HepG2 (cell line): ENCODE measurements at regions not wholly inside any gene's neighbourhood (a gene's known extent, or its start where the extent isn't known, plus 50 kb on each side); places are given as distances from the start of the nearest gene placed in this dataset.
A peak's percentile ranks its signal among the peaks of the same experiment; 100 is the strongest.

ENCODE experiments used
- ATAC-seq: fragments of 200-7000 bp; cut with Tn5 transposase; 3 replicates; pipeline ENCODE4 v1.9.1; 2020; ENCODE audit warnings: mild to moderate bottlenecking, moderate library complexity
- BruUV-seq: library from RNA; stranded (reverse); fragments of 400-500 nt; replicated peaks from 2 replicates; lab custom pipeline; 2021; lab: Mats Ljungman, UMichigan
- CTCF ChIA-PET: fragments of 300-600 bp; formaldehyde crosslinking; extraction: SDS; loops from one replicate; lab custom pipeline; 2021; ENCODE audit warnings: low total read pairs, inconsistent platforms, low intra/inter-chr PET ratio; lab: Yijun Ruan, JAX
- POLR2A ChIA-PET: fragments of 350-600 bp; sonication (Branson Sonifier 250); formaldehyde crosslinking; loops from one replicate; lab custom pipeline; 2020; ENCODE audit warnings: antibody characterized with exemption, inconsistent platforms; lab: Yijun Ruan, JAX
- DNase-seq: peaks from one replicate; pipeline ENCODE4 v3.0.0-alpha.2; 2015; ENCODE audit warnings: low spot score
- FAIRE-seq: peaks from 3 replicates; lab custom pipeline; 2011; peaks lifted over from hg19 to GRCh38; lab: Jason Lieb, UNC
- H2AFZ ChIP-seq: one replicate; pipeline ENCODE4 v1.6.1; 2011; ENCODE audit warnings: low read length, inconsistent platforms
- H3K27ac ChIP-seq: fragments of 300-600 bp; 3 replicates; pipeline ENCODE4 v1.8.0; 2011; ENCODE audit warnings: mixed run types, mild to moderate bottlenecking, mixed read lengths, low read length, inconsistent platforms; ENCODE audit not compliant: insufficient read depth; ENCODE audit errors: extremely low read length
- H3K27me3 ChIP-seq, 2 experiments: fragments of 200-600 bp in 1 of 2; 2 replicates in 1 of 2; 3 replicates in 1 of 2; pipeline versions ENCODE4 v1.6.0 to v1.8.0; 2011; ENCODE audit warnings: low read length in 2 of 2, mild to moderate bottlenecking in 2 of 2, moderate library complexity in 2 of 2, inconsistent platforms in 1 of 2; ENCODE audit not compliant: insufficient read depth in 2 of 2, control insufficient read depth in 1 of 2
- H3K36me3 ChIP-seq, 2 experiments: fragments of 200-600 bp in 1 of 2; replicated peaks in 1 of 2; 2 replicates in 1 of 2; 3 replicates in 1 of 2; pipeline versions ENCODE4 v1.5.1 to v1.8.0; 2011; ENCODE audit warnings: low read length in 2 of 2, inconsistent platforms in 1 of 2; ENCODE audit not compliant: insufficient read depth in 2 of 2, control insufficient read depth in 1 of 2
- H3K4me1 ChIP-seq: 2 replicates; pipeline ENCODE4 v1.5.1; 2012; ENCODE audit warnings: low read length, inconsistent platforms; ENCODE audit not compliant: insufficient read depth
- H3K4me2 ChIP-seq: 2 replicates; pipeline ENCODE4 v1.6.0; 2011; ENCODE audit warnings: low read depth, low read length, inconsistent platforms
- H3K4me3 ChIP-seq, 3 experiments: fragments of 200-600 bp in 1 of 3; sonication (generic), shearing (Covaris generic) in 1 of 3; replicated peaks in 1 of 3; 2 replicates each; pipeline ENCODE4 v1.5.1; 2011 to 2016; ENCODE audit warnings: low read length in 3 of 3, inconsistent platforms in 2 of 3, low read depth in 2 of 3, mild to moderate bottlenecking in 2 of 3, control low read depth in 1 of 3, mixed read lengths in 1 of 3; ENCODE audit not compliant: insufficient read depth in 1 of 3
- H3K79me2 ChIP-seq: one replicate; pipeline ENCODE4 v1.6.1; 2011; ENCODE audit warnings: low read length, inconsistent platforms; ENCODE audit not compliant: insufficient read depth
- H3K9ac ChIP-seq: 2 replicates; pipeline ENCODE4 v1.6.0; 2011; ENCODE audit warnings: mild to moderate bottlenecking, low read depth, low read length, inconsistent platforms; ENCODE audit not compliant: insufficient read depth
- H3K9me3 ChIP-seq: 2 replicates; pipeline ENCODE4 v1.5.1; 2012; ENCODE audit warnings: mild to moderate bottlenecking, low read length
- H4K20me1 ChIP-seq: 2 replicates; pipeline ENCODE4 v1.6.0; 2011; ENCODE audit warnings: inconsistent platforms, mild to moderate bottlenecking, low read length, moderate library complexity; ENCODE audit not compliant: insufficient read depth
- ATF7 ChIP-seq, 2 experiments: fragments of 450-650 bp in 1 of 2; sonication (generic) in 1 of 2; formaldehyde crosslinking in 1 of 2; IDR thresholded peaks; 2 replicates each; pipeline versions ENCODE4 v1.4.0 to v1.6.1; 2016 to 2020; ENCODE audit warnings: antibody characterized with exemption in 1 of 2, mild to moderate bottlenecking in 1 of 2, missing genetic modification reagents in 1 of 2
- CHD2 ChIP-seq: IDR thresholded peaks from 2 replicates; pipeline ENCODE4 v1.6.1; 2011; ENCODE audit warnings: low read depth, low read length, improper control_type of control experiment
- CSRNP2 ChIP-seq: sonication (generic); formaldehyde crosslinking; conservative IDR thresholded peaks from 2 replicates; pipeline ENCODE4 v1.8.0; 2022; ENCODE audit warnings: low read depth, missing genetic modification reagents
- DZIP1 ChIP-seq: sonication (generic); formaldehyde crosslinking; IDR thresholded peaks from 2 replicates; pipeline ENCODE4 v1.5.0; 2020; ENCODE audit warnings: mild to moderate bottlenecking, missing genetic modification reagents
- E2F5 ChIP-seq: sonication (generic); formaldehyde crosslinking; conservative IDR thresholded peaks from 2 replicates; pipeline ENCODE4 v1.4.0; 2020; ENCODE audit warnings: missing genetic modification reagents
- ERF ChIP-seq: IDR thresholded peaks from 2 replicates; pipeline ENCODE4 v1.6.1; 2018; ENCODE audit warnings: missing biosample characterization, missing genetic modification reagents
- GLMP ChIP-seq: sonication (generic); formaldehyde crosslinking; IDR thresholded peaks from 2 replicates; pipeline ENCODE4 v1.9.0; 2021; ENCODE audit warnings: missing genetic modification reagents, mild to moderate bottlenecking, borderline replicate concordance
- MEIS2 ChIP-seq: sonication (generic); formaldehyde crosslinking; IDR thresholded peaks from 2 replicates; pipeline ENCODE4 v1.9.0; 2021; ENCODE audit warnings: mild to moderate bottlenecking, missing genetic modification reagents
- RFXAP ChIP-seq: sonication (generic); formaldehyde crosslinking; IDR thresholded peaks from 2 replicates; pipeline ENCODE4 v1.4.0; 2020; ENCODE audit warnings: missing genetic modification reagents, borderline replicate concordance
- TEAD3 ChIP-seq: optimal IDR thresholded peaks from 2 replicates; pipeline ENCODE3; 2016; ENCODE audit warnings: borderline replicate concordance
- ZNF124 ChIP-seq: sonication (generic); formaldehyde crosslinking; IDR thresholded peaks from 2 replicates; pipeline ENCODE4 v1.4.0; 2020; ENCODE audit warnings: missing genetic modification reagents
- ZNF225 ChIP-seq: sonication (generic); formaldehyde crosslinking; IDR thresholded peaks from 2 replicates; pipeline ENCODE4 v1.4.0; 2020; ENCODE audit warnings: mild to moderate bottlenecking, missing genetic modification reagents
- ZNF672 ChIP-seq: sonication (generic); formaldehyde crosslinking; IDR thresholded peaks from 2 replicates; pipeline ENCODE4 v1.8.1; 2022; ENCODE audit warnings: missing genetic modification reagents
- WGBS: methylation state at CpG from one replicate; pipeline ENCODE4 v1.1.6; 2017; ENCODE audit warnings: low lambda C conversion rate; 5-methylcytosine and 5-hydroxymethylcytosine counted together
- in situ Hi-C: cut with HindIII; loops from 2 replicates; pipeline ENCODE4 v1.10.0; 2017; ENCODE audit warnings: low pct_unique_long_range_greater_than_20kb; ENCODE audit not compliant: extremely low pct_ligation_motif_present
- intact Hi-C: fragments of 100-400 bp; cut with micrococcal nuclease; formaldehyde crosslinking; loops from one replicate; pipeline ENCODE4 v1.10.0; 2022; ENCODE audit not compliant: unreplicated experiment
- TF ChIP-seq, protein P1 (sequence below): sonication (generic); formaldehyde crosslinking; IDR thresholded peaks from 2 replicates; pipeline ENCODE4 v1.4.0; 2020; ENCODE audit warnings: missing genetic modification reagents

GRCh38 chr4:188554413-188554812 is 415.2 kb downstream of the TRIML1 start (continued):
- TF ChIP-seq E2F5 (CRISPR knock-in tag): no peak
- no peak for TF ChIP-seq RFXAP (CRISPR knock-in tag)
- TF ChIP-seq CHD2: no peak
- no peak for TF ChIP-seq TEAD3 (CRISPR knock-in tag)
- TF ChIP-seq DZIP1 (CRISPR knock-in tag): no peak
- TF ChIP-seq ZNF672 (CRISPR knock-in tag): no peak
- no peak for TF ChIP-seq MEIS2
- TF ChIP-seq ZNF225 (CRISPR knock-in tag): no peak

DNA sequence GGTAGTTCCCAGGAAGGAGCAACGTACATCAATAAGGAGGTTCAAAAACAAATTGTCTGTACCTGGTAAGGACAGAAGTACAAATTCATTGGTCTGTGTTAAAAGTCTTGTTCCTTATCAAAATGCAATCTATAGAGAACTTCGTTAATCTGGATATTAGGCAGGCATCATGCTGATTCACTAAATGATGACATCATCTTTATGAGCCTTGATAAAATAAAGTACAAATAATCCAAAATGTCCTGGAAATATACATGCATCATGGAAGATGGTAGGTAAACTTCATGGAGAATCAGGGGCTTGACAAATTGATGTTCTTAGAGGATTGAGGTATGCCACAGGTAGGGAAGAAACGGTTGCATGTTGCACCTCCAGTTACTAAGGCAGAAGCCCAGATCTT is 433.9 kb downstream of the TRIML1 start:
- no peak overlapping the region for H3K9ac ChIP-seq
- ChIA-PET POLR2A (no interaction called here), CTCF (no interaction called here)
- no peaks in the 10 kb centered on the region for H3K36me3 ChIP-seq
- FAIRE-seq (no peak), ATAC-seq (no peak), DNase-seq (no peak)
- intact Hi-C loops (no loop called here), in situ Hi-C loops (no loop called here)
- peaks cover 5% of the 10 kb centered on the region for H3K4me1 ChIP-seq
- no peaks in the 10 kb centered on the region for H3K27me3 ChIP-seq
- H3K27ac ChIP-seq: no peak overlapping the region
- no peak overlapping the region for H2AFZ ChIP-seq
- H3K4me3 ChIP-seq: no peak overlapping the region
- no peak overlapping the region for H3K4me2 ChIP-seq
- peaks cover 16% of the 10 kb centered on the region for H3K9me3 ChIP-seq
- BruUV-seq: no TSS peak
- H4K20me1 ChIP-seq: no peaks in the 10 kb centered on the region
- H3K79me2 ChIP-seq: no peaks in the 10 kb centered on the region
- WGBS: 28% methylated on average over 3 of the region's 3 CpGs
- TF ChIP-seq CSRNP2 (CRISPR knock-in tag) (no peak), ZNF124 (no peak), ERF (CRISPR knock-in tag) (no peak), GLMP (CRISPR knock-in tag) (no peak), ATF7 (IDR thresholded peaks at IDR 0.05) (peak; percentile 98), ATF7 (CRISPR knock-in tag; IDR thresholded peaks at IDR 0.05) (no peak)
- TF ChIP-seq, protein P1, sequence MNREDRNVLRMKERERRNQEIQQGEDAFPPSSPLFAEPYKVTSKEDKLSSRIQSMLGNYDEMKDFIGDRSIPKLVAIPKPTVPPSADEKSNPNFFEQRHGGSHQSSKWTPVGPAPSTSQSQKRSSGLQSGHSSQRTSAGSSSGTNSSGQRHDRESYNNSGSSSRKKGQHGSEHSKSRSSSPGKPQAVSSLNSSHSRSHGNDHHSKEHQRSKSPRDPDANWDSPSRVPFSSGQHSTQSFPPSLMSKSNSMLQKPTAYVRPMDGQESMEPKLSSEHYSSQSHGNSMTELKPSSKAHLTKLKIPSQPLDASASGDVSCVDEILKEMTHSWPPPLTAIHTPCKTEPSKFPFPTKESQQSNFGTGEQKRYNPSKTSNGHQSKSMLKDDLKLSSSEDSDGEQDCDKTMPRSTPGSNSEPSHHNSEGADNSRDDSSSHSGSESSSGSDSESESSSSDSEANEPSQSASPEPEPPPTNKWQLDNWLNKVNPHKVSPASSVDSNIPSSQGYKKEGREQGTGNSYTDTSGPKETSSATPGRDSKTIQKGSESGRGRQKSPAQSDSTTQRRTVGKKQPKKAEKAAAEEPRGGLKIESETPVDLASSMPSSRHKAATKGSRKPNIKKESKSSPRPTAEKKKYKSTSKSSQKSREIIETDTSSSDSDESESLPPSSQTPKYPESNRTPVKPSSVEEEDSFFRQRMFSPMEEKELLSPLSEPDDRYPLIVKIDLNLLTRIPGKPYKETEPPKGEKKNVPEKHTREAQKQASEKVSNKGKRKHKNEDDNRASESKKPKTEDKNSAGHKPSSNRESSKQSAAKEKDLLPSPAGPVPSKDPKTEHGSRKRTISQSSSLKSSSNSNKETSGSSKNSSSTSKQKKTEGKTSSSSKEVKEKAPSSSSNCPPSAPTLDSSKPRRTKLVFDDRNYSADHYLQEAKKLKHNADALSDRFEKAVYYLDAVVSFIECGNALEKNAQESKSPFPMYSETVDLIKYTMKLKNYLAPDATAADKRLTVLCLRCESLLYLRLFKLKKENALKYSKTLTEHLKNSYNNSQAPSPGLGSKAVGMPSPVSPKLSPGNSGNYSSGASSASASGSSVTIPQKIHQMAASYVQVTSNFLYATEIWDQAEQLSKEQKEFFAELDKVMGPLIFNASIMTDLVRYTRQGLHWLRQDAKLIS (CRISPR knock-in tag): no peak
